IMR-90 (cell line): ENCODE measurements at regions not wholly inside any gene's neighbourhood (a gene's known extent, or its start where the extent isn't known, plus 50 kb on each side); places are given as distances from the start of the nearest gene placed in this dataset.

Source experiments
- BHLHE40 ChIP-seq: fragments of 150-350 bp; IDR thresholded peaks from 2 replicates; pipeline ENCODE4 v1.6.1; 2016; ENCODE audit warnings: mild to moderate bottlenecking, low read depth, low read length
- CEBPB ChIP-seq: IDR thresholded peaks from 2 replicates; pipeline ENCODE4 v1.6.1; 2012; ENCODE audit warnings: low read depth, low read length, improper control_type of control experiment
- CHD1 ChIP-seq: IDR thresholded peaks from 2 replicates; pipeline ENCODE4 v1.6.1; 2012; ENCODE audit warnings: low read depth, low read length, improper control_type of control experiment
- MAFK ChIP-seq: IDR thresholded peaks from 2 replicates; pipeline ENCODE4 v1.6.1; 2012; ENCODE audit warnings: low read depth, low read length, improper control_type of control experiment
- NFE2L2 ChIP-seq: fragments of 150-350 bp; IDR thresholded peaks from 2 replicates; pipeline ENCODE4 v1.6.1; 2016; ENCODE audit warnings: low read depth, mild to moderate bottlenecking, low read length
- POLR2A ChIP-seq: IDR thresholded peaks from 2 replicates; pipeline ENCODE4 v1.6.1; 2012; ENCODE audit warnings: mild to moderate bottlenecking, low read depth, low read length
- RAD21 ChIP-seq: IDR thresholded peaks from 2 replicates; pipeline ENCODE4 v1.6.1; 2012; ENCODE audit warnings: low read length, improper control_type of control experiment
- RCOR1 ChIP-seq: IDR thresholded peaks from 2 replicates; pipeline ENCODE4 v1.6.1; 2012; ENCODE audit warnings: mild to moderate bottlenecking, low read length, improper control_type of control experiment; ENCODE audit not compliant: insufficient replicate concordance
- RFX5 ChIP-seq: IDR thresholded peaks from 2 replicates; pipeline ENCODE4 v1.8.0; 2012; ENCODE audit warnings: low read depth, mild to moderate bottlenecking, low read length, moderate library complexity
- SMC3 ChIP-seq: fragments of 150-350 bp; IDR thresholded peaks from 2 replicates; pipeline ENCODE4 v1.6.1; 2016; ENCODE audit warnings: low read depth, mild to moderate bottlenecking, antibody characterized with exemption, low read length, moderate library complexity
- TF ChIP-seq, protein P1 (sequence below): conservative IDR thresholded peaks from 2 replicates; pipeline ENCODE4 v1.5.1; 2012; ENCODE audit warnings: mild to moderate bottlenecking, low read depth, low read length, improper control_type of control experiment
- TF ChIP-seq, protein P2 (sequence below): fragments of 150-350 bp; IDR thresholded peaks from 2 replicates; pipeline ENCODE4 v1.6.1; 2016; ENCODE audit warnings: low read depth, mild to moderate bottlenecking, low read length, moderate library complexity, borderline replicate concordance
- TF ChIP-seq, protein P3 (sequence below): fragments of 150-350 bp; IDR thresholded peaks from 2 replicates; pipeline ENCODE4 v1.6.1; 2017; ENCODE audit warnings: mild to moderate bottlenecking, antibody characterized with exemption, low read length, low read depth

DNA sequence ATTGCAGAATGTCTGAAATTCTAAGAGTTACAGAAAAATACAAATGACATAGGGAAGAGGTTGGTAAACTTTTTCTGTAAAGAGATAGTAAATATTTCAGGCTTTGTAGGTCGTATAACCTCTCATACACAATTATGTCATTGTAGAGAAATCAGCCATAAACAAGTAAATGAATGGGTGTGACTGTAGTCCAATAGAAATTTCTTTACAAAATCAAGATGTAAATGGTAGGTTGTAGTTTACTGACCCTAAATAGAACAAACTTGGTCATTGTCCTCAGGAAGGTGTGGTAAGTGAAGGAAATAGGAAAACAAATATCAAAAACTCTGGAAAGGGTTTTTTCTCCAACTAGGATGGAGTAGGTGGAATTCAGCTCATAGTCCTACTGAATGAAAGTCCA, 415.5 kb upstream of the SPHKAP start:
- TF ChIP-seq RAD21 (no peak), RCOR1 (no peak), RFX5 (no peak), CEBPB (no peak), POLR2A (no peak), SMC3 (no peak), CHD1 (no peak), MAFK (no peak), NFE2L2 (no peak), BHLHE40 (no peak)
- TF ChIP-seq, protein P1, sequence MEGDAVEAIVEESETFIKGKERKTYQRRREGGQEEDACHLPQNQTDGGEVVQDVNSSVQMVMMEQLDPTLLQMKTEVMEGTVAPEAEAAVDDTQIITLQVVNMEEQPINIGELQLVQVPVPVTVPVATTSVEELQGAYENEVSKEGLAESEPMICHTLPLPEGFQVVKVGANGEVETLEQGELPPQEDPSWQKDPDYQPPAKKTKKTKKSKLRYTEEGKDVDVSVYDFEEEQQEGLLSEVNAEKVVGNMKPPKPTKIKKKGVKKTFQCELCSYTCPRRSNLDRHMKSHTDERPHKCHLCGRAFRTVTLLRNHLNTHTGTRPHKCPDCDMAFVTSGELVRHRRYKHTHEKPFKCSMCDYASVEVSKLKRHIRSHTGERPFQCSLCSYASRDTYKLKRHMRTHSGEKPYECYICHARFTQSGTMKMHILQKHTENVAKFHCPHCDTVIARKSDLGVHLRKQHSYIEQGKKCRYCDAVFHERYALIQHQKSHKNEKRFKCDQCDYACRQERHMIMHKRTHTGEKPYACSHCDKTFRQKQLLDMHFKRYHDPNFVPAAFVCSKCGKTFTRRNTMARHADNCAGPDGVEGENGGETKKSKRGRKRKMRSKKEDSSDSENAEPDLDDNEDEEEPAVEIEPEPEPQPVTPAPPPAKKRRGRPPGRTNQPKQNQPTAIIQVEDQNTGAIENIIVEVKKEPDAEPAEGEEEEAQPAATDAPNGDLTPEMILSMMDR: no peak
- TF ChIP-seq, protein P2, sequence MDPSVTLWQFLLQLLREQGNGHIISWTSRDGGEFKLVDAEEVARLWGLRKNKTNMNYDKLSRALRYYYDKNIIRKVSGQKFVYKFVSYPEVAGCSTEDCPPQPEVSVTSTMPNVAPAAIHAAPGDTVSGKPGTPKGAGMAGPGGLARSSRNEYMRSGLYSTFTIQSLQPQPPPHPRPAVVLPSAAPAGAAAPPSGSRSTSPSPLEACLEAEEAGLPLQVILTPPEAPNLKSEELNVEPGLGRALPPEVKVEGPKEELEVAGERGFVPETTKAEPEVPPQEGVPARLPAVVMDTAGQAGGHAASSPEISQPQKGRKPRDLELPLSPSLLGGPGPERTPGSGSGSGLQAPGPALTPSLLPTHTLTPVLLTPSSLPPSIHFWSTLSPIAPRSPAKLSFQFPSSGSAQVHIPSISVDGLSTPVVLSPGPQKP: no peak
- TF ChIP-seq, protein P3, sequence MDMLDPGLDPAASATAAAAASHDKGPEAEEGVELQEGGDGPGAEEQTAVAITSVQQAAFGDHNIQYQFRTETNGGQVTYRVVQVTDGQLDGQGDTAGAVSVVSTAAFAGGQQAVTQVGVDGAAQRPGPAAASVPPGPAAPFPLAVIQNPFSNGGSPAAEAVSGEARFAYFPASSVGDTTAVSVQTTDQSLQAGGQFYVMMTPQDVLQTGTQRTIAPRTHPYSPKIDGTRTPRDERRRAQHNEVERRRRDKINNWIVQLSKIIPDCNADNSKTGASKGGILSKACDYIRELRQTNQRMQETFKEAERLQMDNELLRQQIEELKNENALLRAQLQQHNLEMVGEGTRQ: no peak
